Sigmoid colon (tissue), 4 donors: ENCODE measurements at regions not wholly inside any gene's neighbourhood (a gene's known extent, or its start where the extent isn't known, plus 50 kb on each side); places are given as distances from the start of the nearest gene placed in this dataset.

Source experiments
- CTCF ChIP-seq, 4 experiments: fragments of 450-650 bp in 3 of 4; fragments of 200-600 bp in 1 of 4; IDR thresholded peaks; one replicate each; pipeline ENCODE4 v1.5.1; 2016 to 2019; ENCODE audit warnings: antibody characterized with exemption in 4 of 4, mild to moderate bottlenecking in 3 of 4, moderate library complexity in 2 of 4
- POLR2A ChIP-seq, 2 donors: fragments of 450-650 bp; IDR thresholded peaks; one replicate each; pipeline ENCODE4 v1.6.1; 2016; ENCODE audit warnings: antibody characterized with exemption in 2 of 2, mild to moderate bottlenecking in 2 of 2, moderate library complexity in 2 of 2
- POLR2AphosphoS5 ChIP-seq, 4 donors: sonication (generic); formaldehyde crosslinking; IDR thresholded peaks; one replicate each; pipeline ENCODE4 v1.6.1; 2017; ENCODE audit warnings: antibody characterized with exemption in 4 of 4

GRCh38 chr2:217438821-217439220 lies 564.0 kb downstream of the TNS1 start:
- TF ChIP-seq CTCF (IDR thresholded peaks at IDR 0.05) (no peak), POLR2A (IDR thresholded peaks at IDR 0.05) (no peak), POLR2AphosphoS5 (IDR thresholded peaks at IDR 0.05) (no peak)
